HEK293T (cell line): ENCODE measurements at regions not wholly inside any gene's neighbourhood (a gene's known extent, or its start where the extent isn't known, plus 50 kb on each side); places are given as distances from the start of the nearest gene placed in this dataset.

Experiments used
- ELF4 ChIP-seq: fragments of 450-650 bp; IDR thresholded peaks from 2 replicates; pipeline ENCODE4 v1.6.1; 2017; ENCODE audit warnings: antibody characterized with exemption
- FOXA1 ChIP-seq: fragments of 450-650 bp; IDR thresholded peaks from 2 replicates; pipeline ENCODE4 v1.6.1; 2016; ENCODE audit warnings: mild to moderate bottlenecking
- FOXM1 ChIP-seq: fragments of 450-650 bp; IDR thresholded peaks from 2 replicates; pipeline ENCODE4 v1.6.1; 2017; ENCODE audit warnings: mild to moderate bottlenecking, borderline replicate concordance
- L3MBTL2 ChIP-seq: fragments of 450-650 bp; conservative IDR thresholded peaks from 2 replicates; pipeline ENCODE4 v1.6.1; 2016; ENCODE audit warnings: mild to moderate bottlenecking
- LEF1 ChIP-seq: fragments of 450-650 bp; IDR thresholded peaks from 2 replicates; pipeline ENCODE4 v1.6.1; 2017; ENCODE audit warnings: mild to moderate bottlenecking, borderline replicate concordance
- SP1 ChIP-seq: fragments of 450-650 bp; IDR thresholded peaks from 2 replicates; pipeline ENCODE4 v1.6.1; 2017
- SUZ12 ChIP-seq: fragments of 450-650 bp; IDR thresholded peaks from 2 replicates; pipeline ENCODE4 v1.6.1; 2016; ENCODE audit warnings: mild to moderate bottlenecking
- TARDBP ChIP-seq: fragments of 450-650 bp; IDR thresholded peaks from 2 replicates; pipeline ENCODE4 v1.6.1; 2016
- ZNF384 ChIP-seq: fragments of 450-650 bp; IDR thresholded peaks from 2 replicates; pipeline ENCODE4 v1.6.1; 2016

DNA sequence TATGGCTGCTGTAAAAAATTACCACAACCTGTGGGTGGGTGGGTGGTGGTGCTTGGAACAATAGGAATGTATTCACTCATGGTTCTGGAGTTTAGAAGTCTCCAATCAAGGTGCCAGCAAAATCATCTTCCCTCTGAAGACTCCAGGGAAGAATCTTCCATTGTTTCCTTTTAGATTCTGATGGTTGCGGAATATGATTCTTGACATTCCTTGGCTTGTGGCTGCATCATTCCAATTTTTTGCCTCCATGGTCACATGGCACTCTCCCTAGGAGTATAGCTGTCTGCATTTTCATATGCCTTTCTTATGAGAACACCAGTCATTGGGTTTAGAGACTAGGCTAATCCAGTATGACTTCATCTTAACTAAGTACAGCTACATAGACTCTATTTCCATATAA is 401.0 kb downstream of the HS3ST3B1 start:
- TF ChIP-seq SUZ12 (no peak), ZNF384 (no peak), ELF4 (no peak), FOXA1 (no peak), L3MBTL2 (no peak), SP1 (no peak), TARDBP (no peak), FOXM1 (no peak), LEF1 (no peak)
